ENCODE measurements at regions not wholly inside any gene's neighbourhood (a gene's known extent, or its start where the extent isn't known, plus 50 kb on each side); places are given as distances from the start of the nearest gene placed in this dataset.

DNA sequence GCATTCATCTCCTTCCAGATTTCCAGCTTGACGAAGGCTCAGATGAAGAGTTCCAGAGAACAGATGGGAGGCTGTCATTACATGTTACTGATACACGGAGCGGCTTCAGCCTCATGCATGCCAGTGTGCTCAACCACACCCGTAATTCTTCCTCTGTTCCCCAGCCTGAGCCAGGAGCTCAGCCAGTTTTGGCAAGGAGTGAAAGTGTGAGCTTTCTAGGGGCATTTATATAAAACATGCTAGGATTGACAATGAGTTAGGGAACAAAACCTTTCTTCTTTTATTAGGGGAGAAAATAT is 290.4 kb upstream of the PLXNA2 start:
- Histone ChIP-seq H3K4me1 (ENCODE audit: control insufficient read depth, insufficient read depth, low read length) (no peaks in the 10 kb centered on the region), H3K36me3 (ENCODE audit: control insufficient read depth, insufficient read depth, low read length) (no peaks in the 10 kb centered on the region), H3K4me3 (ENCODE audit: low read depth in 2 of 2, low read length in 2 of 2) (no peak overlapping the region), H3K27me3 (ENCODE audit: control insufficient read depth, insufficient read depth, low read length) (peaks cover 2% of the 10 kb centered on the region; the same call in 1 of the 2 replicates), H3K27ac (ENCODE audit: low read length) (no peak overlapping the region), H3K9me3 (ENCODE audit: control insufficient read depth, insufficient read depth, low read depth, low read length) (no peaks in the 10 kb centered on the region)
- POLR2A ChIA-PET: no interaction called here
- no TSS peak for BruUV-seq (replicated peaks)
- CTCF ChIA-PET: no interaction called here
- intact Hi-C loops (cut with micrococcal nuclease; ENCODE audit: unreplicated experiment): no loop called here
- DNase-seq (ENCODE audit: low read depth, low spot score): no peak
- ATAC-seq: no peak
- TF ChIP-seq SIN3A (IDR thresholded peaks at IDR 0.05; ENCODE audit: borderline replicate concordance, insufficient read depth, low read depth, low read length) (no peak), POLR2AphosphoS5 (IDR thresholded peaks at IDR 0.05; ENCODE audit: low read depth, low read length) (no peak), TCF7L2 (IDR thresholded peaks at IDR 0.05; ENCODE audit: low read depth, low read length) (no peak)
- TF ChIP-seq, protein P1, sequence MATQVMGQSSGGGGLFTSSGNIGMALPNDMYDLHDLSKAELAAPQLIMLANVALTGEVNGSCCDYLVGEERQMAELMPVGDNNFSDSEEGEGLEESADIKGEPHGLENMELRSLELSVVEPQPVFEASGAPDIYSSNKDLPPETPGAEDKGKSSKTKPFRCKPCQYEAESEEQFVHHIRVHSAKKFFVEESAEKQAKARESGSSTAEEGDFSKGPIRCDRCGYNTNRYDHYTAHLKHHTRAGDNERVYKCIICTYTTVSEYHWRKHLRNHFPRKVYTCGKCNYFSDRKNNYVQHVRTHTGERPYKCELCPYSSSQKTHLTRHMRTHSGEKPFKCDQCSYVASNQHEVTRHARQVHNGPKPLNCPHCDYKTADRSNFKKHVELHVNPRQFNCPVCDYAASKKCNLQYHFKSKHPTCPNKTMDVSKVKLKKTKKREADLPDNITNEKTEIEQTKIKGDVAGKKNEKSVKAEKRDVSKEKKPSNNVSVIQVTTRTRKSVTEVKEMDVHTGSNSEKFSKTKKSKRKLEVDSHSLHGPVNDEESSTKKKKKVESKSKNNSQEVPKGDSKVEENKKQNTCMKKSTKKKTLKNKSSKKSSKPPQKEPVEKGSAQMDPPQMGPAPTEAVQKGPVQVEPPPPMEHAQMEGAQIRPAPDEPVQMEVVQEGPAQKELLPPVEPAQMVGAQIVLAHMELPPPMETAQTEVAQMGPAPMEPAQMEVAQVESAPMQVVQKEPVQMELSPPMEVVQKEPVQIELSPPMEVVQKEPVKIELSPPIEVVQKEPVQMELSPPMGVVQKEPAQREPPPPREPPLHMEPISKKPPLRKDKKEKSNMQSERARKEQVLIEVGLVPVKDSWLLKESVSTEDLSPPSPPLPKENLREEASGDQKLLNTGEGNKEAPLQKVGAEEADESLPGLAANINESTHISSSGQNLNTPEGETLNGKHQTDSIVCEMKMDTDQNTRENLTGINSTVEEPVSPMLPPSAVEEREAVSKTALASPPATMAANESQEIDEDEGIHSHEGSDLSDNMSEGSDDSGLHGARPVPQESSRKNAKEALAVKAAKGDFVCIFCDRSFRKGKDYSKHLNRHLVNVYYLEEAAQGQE (IDR thresholded peaks at IDR 0.05; ENCODE audit: insufficient read depth in 1 of 2, low read depth in 2 of 2, low read length in 1 of 2): no peak
- TF ChIP-seq, protein P2, sequence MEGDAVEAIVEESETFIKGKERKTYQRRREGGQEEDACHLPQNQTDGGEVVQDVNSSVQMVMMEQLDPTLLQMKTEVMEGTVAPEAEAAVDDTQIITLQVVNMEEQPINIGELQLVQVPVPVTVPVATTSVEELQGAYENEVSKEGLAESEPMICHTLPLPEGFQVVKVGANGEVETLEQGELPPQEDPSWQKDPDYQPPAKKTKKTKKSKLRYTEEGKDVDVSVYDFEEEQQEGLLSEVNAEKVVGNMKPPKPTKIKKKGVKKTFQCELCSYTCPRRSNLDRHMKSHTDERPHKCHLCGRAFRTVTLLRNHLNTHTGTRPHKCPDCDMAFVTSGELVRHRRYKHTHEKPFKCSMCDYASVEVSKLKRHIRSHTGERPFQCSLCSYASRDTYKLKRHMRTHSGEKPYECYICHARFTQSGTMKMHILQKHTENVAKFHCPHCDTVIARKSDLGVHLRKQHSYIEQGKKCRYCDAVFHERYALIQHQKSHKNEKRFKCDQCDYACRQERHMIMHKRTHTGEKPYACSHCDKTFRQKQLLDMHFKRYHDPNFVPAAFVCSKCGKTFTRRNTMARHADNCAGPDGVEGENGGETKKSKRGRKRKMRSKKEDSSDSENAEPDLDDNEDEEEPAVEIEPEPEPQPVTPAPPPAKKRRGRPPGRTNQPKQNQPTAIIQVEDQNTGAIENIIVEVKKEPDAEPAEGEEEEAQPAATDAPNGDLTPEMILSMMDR (IDR thresholded peaks at IDR 0.05): no peak
- in situ Hi-C loops (cut with HindIII; ENCODE audit: low pct_unique_long_range_greater_than_20kb, low sequenced_read_pairs): no loop called here

DNA sequence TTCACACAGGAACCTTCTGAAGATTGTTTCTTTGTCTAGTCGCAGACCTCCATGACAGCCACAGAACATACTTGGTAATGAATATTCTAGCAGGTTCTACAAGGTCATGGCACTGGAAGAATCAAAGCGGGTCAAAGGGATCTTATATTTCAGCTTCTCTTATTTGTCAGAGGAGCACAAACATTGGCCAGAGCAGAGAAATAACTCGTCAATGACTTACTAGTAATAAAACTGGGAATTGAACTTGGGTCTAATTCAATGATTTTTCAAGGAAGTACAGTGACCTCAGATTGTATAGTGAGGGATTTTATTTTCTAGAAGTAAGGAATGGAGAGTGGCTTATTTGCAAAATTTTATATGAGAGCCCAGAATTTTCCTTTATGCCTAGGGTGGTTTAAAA is 290.8 kb upstream of the PLXNA2 start:
- in situ Hi-C loops (cut with HindIII; ENCODE audit: low pct_unique_long_range_greater_than_20kb, low sequenced_read_pairs) (no loop called here), intact Hi-C loops (cut with micrococcal nuclease; ENCODE audit: unreplicated experiment) (no loop called here)
- DNase-seq (ENCODE audit: low read depth, low spot score): no peak
- CTCF ChIA-PET: no interaction called here
- Histone ChIP-seq H3K27ac (ENCODE audit: low read length) (no peak overlapping the region), H3K9me3 (ENCODE audit: control insufficient read depth, insufficient read depth, low read depth, low read length) (no peaks in the 10 kb centered on the region), H3K4me3 (ENCODE audit: low read depth in 2 of 2, low read length in 2 of 2) (no peak overlapping the region), H3K27me3 (ENCODE audit: control insufficient read depth, insufficient read depth, low read length) (peaks cover 2% of the 10 kb centered on the region; the same call in 1 of the 2 replicates), H3K4me1 (ENCODE audit: control insufficient read depth, insufficient read depth, low read length) (no peaks in the 10 kb centered on the region), H3K36me3 (ENCODE audit: control insufficient read depth, insufficient read depth, low read length) (no peaks in the 10 kb centered on the region)
- POLR2A ChIA-PET: no interaction called here
- BruUV-seq (replicated peaks): no TSS peak
- TF ChIP-seq POLR2AphosphoS5 (IDR thresholded peaks at IDR 0.05; ENCODE audit: low read depth, low read length) (no peak), SIN3A (IDR thresholded peaks at IDR 0.05; ENCODE audit: borderline replicate concordance, insufficient read depth, low read depth, low read length) (no peak), TCF7L2 (IDR thresholded peaks at IDR 0.05; ENCODE audit: low read depth, low read length) (no peak)
- TF ChIP-seq, protein P2 (IDR thresholded peaks at IDR 0.05): no peak
- TF ChIP-seq, protein P1 (IDR thresholded peaks at IDR 0.05; ENCODE audit: insufficient read depth in 1 of 2, low read depth in 2 of 2, low read length in 1 of 2): no peak
- ATAC-seq: no peak
